Stimulated activated naive CD8-positive, alpha-beta T cell treated with anti-CD3 and anti-CD28 coated beads, Interleukin-15, Interleukin-2, amounts not matched to agents 100 ng/mL and 50 ng/mL, for 24 hours (primary cell): ENCODE measurements at regions not wholly inside any gene's neighbourhood (a gene's known extent, or its start where the extent isn't known, plus 50 kb on each side); places are given as distances from the start of the nearest gene placed in this dataset.
A peak's percentile ranks its signal among the peaks of the same experiment; 100 is the strongest.

Experiments
- H3K27ac Mint-ChIP-seq: one replicate; pipeline ENCODE4 v1.8.0; 2021; ENCODE audit warnings: mild to moderate bottlenecking, mixed read lengths
- H3K27me3 Mint-ChIP-seq: one replicate; pipeline ENCODE4 v1.8.0; 2021; ENCODE audit warnings: mixed read lengths
- H3K36me3 Mint-ChIP-seq: one replicate; pipeline ENCODE4 v1.8.0; 2021; ENCODE audit warnings: low read depth, mixed read lengths
- H3K4me1 Mint-ChIP-seq: one replicate; pipeline ENCODE4 v1.8.0; 2021; ENCODE audit warnings: low read depth, mixed read lengths
- H3K4me3 Mint-ChIP-seq: one replicate; pipeline ENCODE4 v1.8.0; 2021; ENCODE audit warnings: mild to moderate bottlenecking, mixed read lengths
- H3K9me3 Mint-ChIP-seq: one replicate; pipeline ENCODE4 v1.8.0; 2021; ENCODE audit warnings: mixed read lengths

GRCh38 chr4:171667906-171668305 is 145.3 kb upstream of the GALNTL6 start:
- Mint-ChIP-seq H3K27ac (no peak overlapping the region), H3K4me3 (no peak overlapping the region), H3K27me3 (no peaks in the 10 kb centered on the region), H3K9me3 (no peaks in the 10 kb centered on the region), H3K4me1 (no peaks in the 10 kb centered on the region), H3K36me3 (no peaks in the 10 kb centered on the region)

DNA sequence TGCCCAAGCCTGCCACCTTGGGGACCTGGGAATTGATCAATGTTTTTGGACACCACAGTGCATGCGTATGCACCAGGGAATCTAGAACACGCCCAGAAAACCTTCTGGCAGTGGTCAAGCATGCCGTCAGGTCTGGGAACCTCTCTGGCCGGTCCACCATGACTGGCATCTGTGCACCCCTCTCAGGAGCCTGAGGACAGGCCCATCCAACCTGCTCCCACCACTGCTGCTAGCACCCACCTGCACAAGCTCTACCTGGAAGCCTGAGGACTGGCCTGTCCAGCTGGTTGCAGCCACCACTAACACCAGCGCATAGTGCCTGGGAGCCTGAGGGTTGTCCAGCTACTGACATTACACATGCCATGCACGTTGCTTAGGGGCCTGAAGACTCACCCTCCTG is 162.1 kb upstream of the GALNTL6 start:
- Mint-ChIP-seq H3K4me3 (no peak overlapping the region), H3K27me3 (no peaks in the 10 kb centered on the region), H3K9me3 (peaks cover 3% of the 10 kb centered on the region), H3K27ac (no peak overlapping the region), H3K36me3 (no peaks in the 10 kb centered on the region), H3K4me1 (no peaks in the 10 kb centered on the region)

- no peak overlapping the region for H3K27ac Mint-ChIP-seq
- H3K4me3 Mint-ChIP-seq: no peak overlapping the region
- H3K36me3 Mint-ChIP-seq: no peaks in the 10 kb centered on the region
- peaks cover 3% of the 10 kb centered on the region for H3K9me3 Mint-ChIP-seq
- H3K27me3 Mint-ChIP-seq: no peaks in the 10 kb centered on the region
- H3K4me1 Mint-ChIP-seq: no peaks in the 10 kb centered on the region
These were observed 162.7 kb upstream of the GALNTL6 start for GRCh38 chr4:171650543-171650942.

DNA sequence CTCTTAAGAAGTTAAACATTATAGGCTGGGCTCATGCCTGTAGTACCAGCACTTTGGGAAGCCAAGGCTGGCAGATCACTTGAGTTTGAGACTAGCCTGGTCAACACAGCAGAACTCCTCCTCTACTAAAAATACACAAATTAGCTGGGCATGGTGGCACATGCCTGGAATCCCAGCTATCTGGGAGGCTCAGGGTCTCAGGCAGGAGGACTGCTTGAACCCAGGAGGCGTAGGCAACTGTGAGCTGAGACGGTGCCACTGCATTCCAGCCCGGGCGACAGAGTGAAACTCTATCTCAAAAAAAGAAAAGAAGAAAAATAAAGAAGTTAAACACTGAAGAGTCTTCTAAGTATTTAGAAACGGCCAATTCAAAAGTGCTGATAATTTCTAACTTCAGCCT is 164.3 kb upstream of the GALNTL6 start:
- no peaks in the 10 kb centered on the region for H3K27me3 Mint-ChIP-seq
- H3K27ac Mint-ChIP-seq: no peak overlapping the region
- peaks cover 3% of the 10 kb centered on the region for H3K9me3 Mint-ChIP-seq

GRCh38 chr4:171646984-171647383 is 166.2 kb upstream of the GALNTL6 start:
- Mint-ChIP-seq H3K27me3 (no peaks in the 10 kb centered on the region), H3K9me3 (peaks cover 3% of the 10 kb centered on the region), H3K27ac (no peak overlapping the region), H3K36me3 (no peaks in the 10 kb centered on the region), H3K4me3 (no peak overlapping the region), H3K4me1 (peaks cover 6% of the 10 kb centered on the region)

More for the DNA sequence above, 164.3 kb upstream of the GALNTL6 start:
- H3K36me3 Mint-ChIP-seq: no peaks in the 10 kb centered on the region
- H3K4me3 Mint-ChIP-seq: no peak overlapping the region
- H3K4me1 Mint-ChIP-seq: no peaks in the 10 kb centered on the region

GRCh38 chr4:171644430-171645057 is 168.7 kb upstream of the GALNTL6 start:
- no peak overlapping the region for H3K4me3 Mint-ChIP-seq
- H3K27ac Mint-ChIP-seq: no peak overlapping the region
- H3K27me3 Mint-ChIP-seq: no peaks in the 10 kb centered on the region
- peaks cover 15% of the 10 kb centered on the region for H3K4me1 Mint-ChIP-seq
- no peaks in the 10 kb centered on the region for H3K36me3 Mint-ChIP-seq
- no peaks in the 10 kb centered on the region for H3K9me3 Mint-ChIP-seq

DNA sequence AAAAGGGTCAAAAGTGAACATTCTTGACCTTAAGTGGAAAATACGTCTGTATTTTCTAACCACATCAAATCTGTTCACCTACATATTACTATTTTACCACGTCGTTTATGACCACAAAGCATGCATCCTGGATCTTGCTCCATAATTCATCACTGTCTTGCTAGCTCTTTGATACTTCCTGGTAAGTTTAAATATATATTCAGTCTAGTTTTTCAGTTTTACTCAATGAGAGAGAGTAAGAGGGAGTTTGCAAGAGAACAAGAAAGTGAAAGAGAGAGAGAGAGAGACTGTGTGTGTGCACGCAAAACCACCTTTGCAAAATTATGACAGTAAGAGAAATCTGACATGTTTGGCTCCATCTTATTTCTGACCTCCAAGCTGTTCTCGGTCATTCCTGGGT is 173.7 kb upstream of the GALNTL6 start:
- Mint-ChIP-seq H3K36me3 (no peaks in the 10 kb centered on the region), H3K4me3 (no peak overlapping the region), H3K4me1 (peaks cover 22% of the 10 kb centered on the region), H3K9me3 (no peaks in the 10 kb centered on the region), H3K27me3 (no peaks in the 10 kb centered on the region), H3K27ac (peak overlapping the region; percentile 70)

DNA sequence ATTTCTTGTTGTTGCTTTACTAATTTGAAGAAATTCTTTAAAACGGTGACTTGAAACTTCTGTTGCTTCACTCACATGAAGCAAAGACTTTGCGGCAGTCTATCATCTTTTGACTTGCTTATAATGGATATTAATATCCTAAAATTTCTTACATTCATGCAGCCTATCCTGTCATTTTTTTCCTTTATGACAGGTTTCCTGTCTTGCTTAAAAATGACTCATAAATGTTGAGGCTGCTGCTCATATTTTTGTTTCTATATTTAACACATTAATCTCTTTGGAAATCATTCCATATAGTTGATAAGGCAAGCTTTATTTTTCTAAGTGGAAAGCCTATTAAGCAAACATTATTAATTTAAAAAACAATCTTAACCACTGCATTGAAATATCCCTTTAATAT is 176.6 kb upstream of the GALNTL6 start:
- H3K9me3 Mint-ChIP-seq: peaks cover 5% of the 10 kb centered on the region
- H3K4me3 Mint-ChIP-seq: no peak overlapping the region
- H3K36me3 Mint-ChIP-seq: no peaks in the 10 kb centered on the region
- H3K27ac Mint-ChIP-seq: no peak overlapping the region
- H3K4me1 Mint-ChIP-seq: peaks cover 16% of the 10 kb centered on the region
- H3K27me3 Mint-ChIP-seq: no peaks in the 10 kb centered on the region

- Mint-ChIP-seq H3K4me1 (peaks cover 6% of the 10 kb centered on the region), H3K9me3 (peaks cover 5% of the 10 kb centered on the region), H3K36me3 (no peaks in the 10 kb centered on the region), H3K4me3 (no peak overlapping the region), H3K27me3 (no peaks in the 10 kb centered on the region), H3K27ac (no peak overlapping the region)
These were observed 183.5 kb upstream of the GALNTL6 start for GRCh38 chr4:171629737-171630136.

DNA sequence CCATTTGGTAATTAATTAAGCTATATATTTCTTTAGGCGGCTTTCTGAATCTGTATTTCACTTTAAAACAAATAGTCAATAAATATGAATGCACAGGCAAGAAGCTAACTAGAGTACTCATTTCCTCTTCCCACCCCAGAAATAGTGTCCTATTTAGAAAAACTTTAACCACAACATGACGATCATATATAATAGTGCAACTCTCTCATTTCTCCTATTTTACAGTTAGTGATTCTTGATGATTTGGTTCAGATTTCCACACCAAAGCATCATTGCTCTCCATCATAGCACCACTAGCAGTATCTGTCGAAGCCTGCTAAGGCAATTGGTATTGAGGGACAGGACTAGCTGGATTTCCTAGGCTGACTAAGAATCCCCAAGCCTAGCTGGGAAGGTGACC is 184.0 kb upstream of the GALNTL6 start:
- Mint-ChIP-seq H3K27me3 (no peaks in the 10 kb centered on the region), H3K27ac (no peak overlapping the region), H3K36me3 (no peaks in the 10 kb centered on the region), H3K4me1 (peaks cover 6% of the 10 kb centered on the region), H3K4me3 (no peak overlapping the region), H3K9me3 (peaks cover 4% of the 10 kb centered on the region)

DNA sequence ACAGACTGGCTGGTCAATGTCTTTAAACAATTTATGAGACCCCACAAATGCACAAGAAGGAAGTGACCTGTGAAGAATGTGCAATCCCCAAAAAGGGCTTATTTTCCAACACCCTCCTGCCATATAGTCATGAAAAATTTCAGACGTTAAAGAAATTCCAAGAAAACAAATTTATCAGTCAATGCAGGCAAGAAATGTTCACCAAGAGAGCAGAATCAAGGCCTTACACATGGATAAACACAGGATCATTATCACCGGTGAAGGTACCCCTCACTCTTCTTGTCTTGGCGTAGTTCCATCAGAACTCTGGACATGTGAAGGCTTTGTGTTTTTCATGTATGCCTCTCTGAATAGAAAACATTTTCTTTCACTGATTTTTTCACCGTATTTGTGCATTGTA is 186.7 kb upstream of the GALNTL6 start:
- H3K36me3 Mint-ChIP-seq: no peaks in the 10 kb centered on the region
- peaks cover 8% of the 10 kb centered on the region for H3K4me1 Mint-ChIP-seq
- H3K27me3 Mint-ChIP-seq: no peaks in the 10 kb centered on the region
- H3K9me3 Mint-ChIP-seq: no peaks in the 10 kb centered on the region
- H3K27ac Mint-ChIP-seq: no peak overlapping the region
- H3K4me3 Mint-ChIP-seq: no peak overlapping the region

GRCh38 chr4:171622729-171623128 is 190.5 kb upstream of the GALNTL6 start:
- Mint-ChIP-seq H3K9me3 (no peaks in the 10 kb centered on the region), H3K27me3 (no peaks in the 10 kb centered on the region), H3K27ac (no peak overlapping the region), H3K4me1 (peaks cover 3% of the 10 kb centered on the region), H3K36me3 (no peaks in the 10 kb centered on the region), H3K4me3 (no peak overlapping the region)

GRCh38 chr4:171621646-171622045 is 191.6 kb upstream of the GALNTL6 start:
- H3K27me3 Mint-ChIP-seq: no peaks in the 10 kb centered on the region
- no peak overlapping the region for H3K4me3 Mint-ChIP-seq
- peaks cover 3% of the 10 kb centered on the region for H3K4me1 Mint-ChIP-seq
- no peaks in the 10 kb centered on the region for H3K9me3 Mint-ChIP-seq
- H3K36me3 Mint-ChIP-seq: no peaks in the 10 kb centered on the region
- no peak overlapping the region for H3K27ac Mint-ChIP-seq

DNA sequence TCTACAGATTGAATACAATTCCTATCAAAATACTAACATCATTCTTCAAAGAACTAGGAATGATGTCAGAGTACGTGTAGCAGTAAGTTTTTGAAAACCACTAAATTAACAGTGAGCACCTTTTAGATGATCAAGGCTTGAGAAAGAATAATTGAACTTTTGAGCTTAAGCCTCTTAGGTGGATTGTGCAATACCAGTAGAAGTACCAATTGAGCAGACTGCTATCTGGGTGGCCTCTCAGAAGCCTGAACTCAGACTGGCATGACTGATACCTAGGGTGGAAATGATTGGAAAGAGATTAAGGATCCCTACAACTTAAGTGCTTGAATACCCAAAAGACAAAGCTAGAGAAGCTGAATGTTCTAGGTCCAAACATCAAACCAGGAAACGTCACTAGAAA is 200.3 kb upstream of the GALNTL6 start:
- H3K27ac Mint-ChIP-seq: no peak overlapping the region
- H3K9me3 Mint-ChIP-seq: peaks cover 3% of the 10 kb centered on the region
- no peaks in the 10 kb centered on the region for H3K27me3 Mint-ChIP-seq
- H3K36me3 Mint-ChIP-seq: no peaks in the 10 kb centered on the region
- no peak overlapping the region for H3K4me3 Mint-ChIP-seq
- no peaks in the 10 kb centered on the region for H3K4me1 Mint-ChIP-seq

DNA sequence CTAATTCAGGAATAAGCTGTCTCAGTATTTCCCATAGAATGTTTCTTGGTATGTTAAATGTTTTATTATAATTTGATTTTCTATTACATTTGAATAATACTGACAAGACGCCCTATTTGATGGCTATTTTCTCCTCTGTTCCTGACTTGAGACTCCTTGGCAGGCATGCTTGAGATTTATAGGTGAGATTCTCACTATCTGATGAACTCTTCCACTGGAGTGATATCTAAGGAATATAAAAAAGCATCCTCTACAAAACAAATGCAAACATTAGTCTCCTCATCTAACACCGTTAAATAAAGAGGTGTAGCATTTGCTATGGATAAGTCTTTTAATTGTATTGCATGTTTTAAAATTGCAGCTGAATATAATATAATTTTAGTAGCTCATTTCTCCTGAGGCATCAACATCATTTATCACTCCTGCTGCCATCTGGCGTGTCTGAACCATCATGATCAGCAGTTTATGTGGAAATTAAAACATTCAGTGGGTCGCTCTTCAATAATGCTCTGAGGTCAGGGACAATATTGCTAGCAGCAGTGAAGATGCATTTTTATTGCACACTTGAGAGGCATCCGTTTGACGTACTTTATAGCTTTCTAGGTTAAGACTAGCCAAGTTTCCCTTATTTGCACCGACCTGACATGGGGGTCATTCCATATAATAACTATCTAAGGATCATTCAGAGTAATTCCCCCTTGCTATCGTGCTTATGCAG is 210.4 kb upstream of the GALNTL6 start:
- H3K4me1 Mint-ChIP-seq: no peaks in the 10 kb centered on the region
- H3K27ac Mint-ChIP-seq: no peak overlapping the region
- no peaks in the 10 kb centered on the region for H3K27me3 Mint-ChIP-seq
- no peaks in the 10 kb centered on the region for H3K36me3 Mint-ChIP-seq
- H3K4me3 Mint-ChIP-seq: no peak overlapping the region
- peaks cover 4% of the 10 kb centered on the region for H3K9me3 Mint-ChIP-seq

- no peaks in the 10 kb centered on the region for H3K27me3 Mint-ChIP-seq
- no peaks in the 10 kb centered on the region for H3K36me3 Mint-ChIP-seq
- no peak overlapping the region for H3K4me3 Mint-ChIP-seq
- H3K9me3 Mint-ChIP-seq: peaks cover 4% of the 10 kb centered on the region
- no peak overlapping the region for H3K27ac Mint-ChIP-seq
- no peaks in the 10 kb centered on the region for H3K4me1 Mint-ChIP-seq
These were observed 212.1 kb upstream of the GALNTL6 start for GRCh38 chr4:171601091-171601490.
